Activated CD4-positive, alpha-beta T cell treated with anti-CD3 and anti-CD28 coated beads, Interleukin-2, amount 50 U/mL, for 16 hours (primary cell): ENCODE measurements at regions not wholly inside any gene's neighbourhood (a gene's known extent, or its start where the extent isn't known, plus 50 kb on each side); places are given as distances from the start of the nearest gene placed in this dataset.

Source experiments
- DNase-seq: peaks from one replicate; pipeline ENCODE4 v3.0.0-alpha.2; 2020

- DNase-seq: no peak
These were observed 94.3 kb downstream of the IRX2 start for GRCh38 chr5:2657151-2657550.

DNA sequence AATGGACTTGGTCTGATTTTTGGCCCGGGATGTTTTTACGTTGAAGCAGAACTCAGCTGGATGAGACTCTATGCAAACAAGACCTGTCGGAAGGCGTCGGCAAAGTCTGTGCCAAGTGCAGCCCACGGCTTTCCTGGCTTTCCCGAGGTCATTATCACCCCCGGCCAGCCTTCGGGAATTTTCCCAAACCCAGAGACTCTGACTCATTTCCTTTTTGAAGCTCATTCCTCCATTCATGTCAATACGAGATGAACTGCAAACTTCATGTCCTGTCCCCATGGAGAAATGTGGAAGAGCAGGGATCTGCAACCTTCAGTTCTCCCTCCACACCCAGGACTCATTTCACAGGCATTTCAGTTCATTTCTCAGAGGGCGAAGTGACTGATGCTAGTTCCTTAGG lies 95.3 kb downstream of the IRX2 start:
- no peak for DNase-seq

DNA sequence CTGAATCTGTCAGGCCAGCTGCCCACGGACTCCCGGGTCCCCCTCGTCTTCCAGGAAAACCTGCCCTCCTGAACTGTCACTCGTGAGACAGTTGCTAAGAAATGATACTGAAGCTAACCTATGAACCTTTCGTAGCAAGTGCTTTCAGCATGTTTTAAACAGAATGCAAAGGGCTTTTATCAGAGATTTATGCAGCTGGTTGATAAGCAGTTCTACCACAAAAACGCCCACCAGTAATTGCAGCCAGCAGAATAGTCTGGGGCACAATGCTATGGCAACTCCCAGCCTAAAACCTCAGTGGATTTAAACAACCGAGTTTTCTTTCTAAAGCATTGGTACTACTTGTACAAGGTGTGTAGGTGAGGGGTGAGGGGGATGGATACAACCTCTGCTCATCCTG lies 97.5 kb downstream of the IRX2 start:
- no peak for DNase-seq

DNA sequence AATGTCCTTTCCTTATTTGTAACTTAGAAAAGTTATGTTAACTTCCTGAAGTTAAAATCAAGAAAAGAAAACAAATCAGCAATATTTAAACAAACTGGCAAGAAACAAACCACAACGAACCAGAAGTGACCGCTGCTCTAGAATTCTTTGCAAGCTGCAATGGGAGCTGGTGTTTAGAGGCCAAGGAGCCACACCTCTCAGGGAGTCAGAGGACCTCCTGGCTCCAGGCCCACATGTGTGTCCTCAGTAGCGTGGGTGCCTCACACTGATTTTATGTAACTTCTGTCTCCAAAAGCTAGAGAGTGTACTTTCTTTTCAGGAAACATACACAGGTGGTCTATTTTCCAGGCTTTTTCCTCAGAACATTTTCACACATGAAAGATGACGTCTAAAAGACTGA lies 100.4 kb downstream of the IRX2 start:
- DNase-seq: no peak

- DNase-seq: no peak
These were observed 108.7 kb downstream of the IRX2 start for GRCh38 chr5:2642684-2643345.

DNA sequence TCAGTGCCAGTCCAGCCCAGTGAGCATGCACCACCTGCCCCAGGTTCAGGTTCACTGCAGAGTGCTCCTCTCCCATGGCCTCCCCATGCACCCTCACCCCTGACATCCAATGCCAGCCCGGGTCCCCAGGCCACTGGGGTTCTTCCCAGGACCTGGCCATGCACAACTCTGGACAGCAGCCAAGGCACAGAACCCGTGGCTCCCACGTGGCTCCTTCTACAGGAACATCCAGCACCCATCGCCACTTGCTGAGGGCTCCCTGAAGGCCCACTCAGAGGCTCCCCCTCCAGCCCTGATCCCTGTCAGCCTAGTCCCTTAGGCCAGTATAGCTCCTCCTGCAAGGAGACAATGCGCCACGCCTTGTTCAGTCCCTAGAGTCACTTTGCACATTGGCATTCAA lies 110.8 kb downstream of the IRX2 start:
- no peak for DNase-seq

GRCh38 chr5:2639425-2639824 lies 112.1 kb downstream of the IRX2 start:
- DNase-seq: no peak

DNA sequence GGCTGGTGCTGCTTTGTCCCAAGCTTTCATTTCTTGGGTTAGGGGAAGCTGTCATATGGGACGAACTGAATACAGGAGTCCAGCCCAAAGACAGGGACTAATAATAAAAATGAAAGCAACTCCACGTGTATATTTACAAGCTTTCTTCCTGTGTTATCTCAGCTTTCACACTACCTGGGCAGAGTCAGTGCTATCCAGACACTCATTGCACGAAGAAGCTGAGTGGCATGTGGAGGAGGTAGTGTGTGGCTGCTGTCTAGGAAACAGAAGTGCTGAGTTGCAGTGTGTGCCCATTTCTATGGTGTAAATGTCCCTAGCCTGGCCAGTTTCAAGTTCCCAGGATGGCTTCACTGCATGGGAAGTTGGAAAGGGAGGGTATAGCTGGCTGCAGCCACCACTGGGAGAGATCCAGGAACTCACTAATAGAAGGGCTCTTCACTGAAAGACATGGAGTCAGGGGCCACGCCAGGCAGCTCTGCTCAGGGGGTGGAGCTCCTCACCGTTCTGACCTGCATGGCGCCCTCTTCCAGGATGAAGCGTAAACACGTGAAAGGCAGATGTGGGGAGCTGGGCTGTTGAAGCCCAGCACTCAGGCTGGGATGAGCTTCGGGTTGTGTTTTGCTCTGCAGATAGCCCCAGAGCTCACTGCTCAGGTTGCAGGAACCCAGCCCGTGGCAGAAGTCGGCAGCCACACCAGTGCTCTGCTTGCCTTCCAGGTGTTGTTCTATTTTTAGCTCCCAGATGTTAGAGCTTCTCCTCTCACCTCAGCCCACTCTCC lies 116.9 kb downstream of the IRX2 start:
- no peak for DNase-seq

- no peak for DNase-seq
These were observed 117.5 kb downstream of the IRX2 start for GRCh38 chr5:2633992-2634391.

- DNase-seq: no peak
These were observed 119.7 kb downstream of the IRX2 start for GRCh38 chr5:2631758-2632157.

DNA sequence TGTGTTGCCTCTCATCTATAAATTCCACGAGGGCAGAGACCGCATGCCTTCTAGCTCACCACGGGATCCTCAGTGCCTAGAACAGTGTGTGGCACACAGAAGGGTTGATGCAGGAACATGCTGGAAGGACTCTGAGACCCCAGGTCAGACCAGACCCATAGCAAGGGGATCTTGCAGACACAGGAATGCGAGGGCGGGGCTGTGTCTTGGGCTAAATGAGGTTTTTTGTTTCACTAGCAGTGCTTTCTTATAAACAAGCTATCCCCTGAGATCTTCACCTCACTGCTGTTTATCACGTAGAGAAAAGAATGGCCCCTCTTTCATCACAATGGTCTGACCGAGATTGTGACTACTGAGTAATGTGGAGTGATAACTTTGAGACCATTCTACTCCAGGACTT lies 122.4 kb downstream of the IRX2 start:
- DNase-seq: no peak

DNA sequence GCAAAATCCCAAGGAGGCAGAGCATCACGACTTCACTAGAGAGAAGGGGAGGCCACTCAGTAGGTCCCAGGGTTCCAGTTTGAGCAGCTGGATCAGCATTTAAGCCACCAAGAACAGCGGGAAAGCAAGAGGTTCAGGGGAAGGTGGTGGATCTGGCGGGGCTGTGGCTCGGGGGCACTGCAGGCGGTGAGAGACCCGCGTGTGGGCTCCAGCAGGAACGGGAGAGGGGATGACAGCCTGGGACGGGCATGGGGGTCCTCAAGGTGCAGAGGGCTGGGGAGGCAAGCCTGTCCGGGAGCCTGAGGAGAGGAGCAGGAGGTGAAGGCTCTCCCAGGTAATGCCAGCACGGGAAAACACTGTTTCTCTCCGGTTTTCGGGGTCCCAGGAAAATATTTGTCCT lies 123.6 kb downstream of the IRX2 start:
- DNase-seq: no peak

GRCh38 chr5:2626572-2626971 lies 124.9 kb downstream of the IRX2 start:
- DNase-seq: no peak

GRCh38 chr5:2622866-2623265 lies 128.6 kb downstream of the IRX2 start:
- DNase-seq: no peak

DNA sequence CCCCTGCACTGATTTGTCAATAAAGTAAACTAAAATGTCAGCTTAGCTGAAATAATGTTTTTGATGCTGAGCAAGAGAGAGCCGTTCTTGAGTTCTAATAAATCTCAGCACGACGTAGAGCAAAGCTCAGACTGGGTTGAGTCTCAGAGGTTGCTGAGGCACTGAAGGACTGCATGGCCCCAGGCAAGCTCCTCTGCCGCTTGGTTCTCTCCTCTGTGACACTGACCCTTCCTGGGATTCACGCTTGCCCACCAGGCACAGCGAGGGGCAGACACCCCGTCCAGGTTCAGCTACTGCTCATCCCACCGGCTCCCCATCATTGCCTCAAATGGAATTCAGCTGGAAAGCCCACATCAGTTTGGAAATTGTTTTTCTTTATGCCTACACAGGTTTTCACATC lies 129.8 kb downstream of the IRX2 start:
- no peak for DNase-seq

DNA sequence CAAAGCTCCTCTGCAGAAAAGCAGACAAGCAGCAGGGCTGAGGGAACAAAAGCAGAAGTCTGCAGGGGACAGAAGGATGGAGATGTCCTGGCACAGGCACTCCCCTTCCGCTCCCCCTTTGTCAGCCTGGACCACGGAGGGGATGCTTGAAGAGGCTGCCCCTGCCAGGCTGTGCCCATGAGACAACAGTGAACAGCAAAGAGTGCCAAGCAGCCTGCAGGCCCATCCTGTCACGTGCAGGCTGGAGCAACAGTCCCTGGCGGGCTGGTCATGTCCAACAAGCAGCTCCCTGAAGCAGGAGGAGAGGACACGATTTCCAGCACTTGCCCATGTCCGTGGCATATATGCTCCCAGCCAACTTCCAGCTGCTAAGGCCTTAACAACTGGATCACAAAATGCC lies 132.3 kb downstream of the IRX2 start:
- DNase-seq: no peak

DNA sequence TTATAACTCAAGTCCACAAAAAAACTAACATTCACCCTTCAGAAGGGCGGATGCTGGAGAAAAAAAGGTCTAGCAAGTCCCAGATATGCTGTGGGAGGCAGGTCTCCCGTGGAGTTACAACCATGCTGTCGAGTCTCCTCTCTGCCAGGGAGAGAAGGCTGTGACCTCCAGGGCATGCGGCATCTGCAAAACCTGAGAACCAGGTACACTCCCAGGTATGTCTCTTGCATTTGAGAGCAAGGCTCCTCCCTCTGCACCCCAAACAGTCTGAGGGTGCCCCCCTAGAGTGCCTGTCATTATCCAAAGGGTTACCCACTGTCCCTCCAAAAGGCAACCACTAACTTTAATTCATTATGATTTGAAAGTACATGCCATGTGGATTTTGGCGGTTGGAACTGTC lies 134.0 kb downstream of the IRX2 start:
- DNase-seq: no peak

DNA sequence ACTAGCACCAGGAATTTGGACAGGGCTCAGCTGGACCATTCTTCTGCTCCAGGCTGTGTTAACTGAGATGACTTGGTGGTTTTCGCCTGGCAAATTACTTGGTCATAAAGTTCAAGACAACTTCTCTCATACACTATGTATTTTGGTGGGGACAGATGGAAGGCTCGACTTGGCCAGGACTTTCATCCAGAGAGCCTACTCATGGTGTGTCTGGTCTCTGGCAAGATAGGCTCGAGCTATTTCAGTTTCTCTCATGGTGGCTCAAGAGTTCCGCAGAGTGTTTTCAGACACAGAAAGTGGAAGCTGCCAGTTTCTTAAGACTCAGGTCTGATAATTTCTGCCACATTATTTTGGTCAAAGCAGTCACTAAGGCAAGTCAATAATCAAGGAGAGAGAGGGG lies 135.6 kb downstream of the IRX2 start:
- DNase-seq: no peak

GRCh38 chr5:2614571-2614970 lies 136.9 kb downstream of the IRX2 start:
- no peak for DNase-seq

- DNase-seq: no peak
These were observed 139.8 kb downstream of the IRX2 start for GRCh38 chr5:2611659-2612058.

DNA sequence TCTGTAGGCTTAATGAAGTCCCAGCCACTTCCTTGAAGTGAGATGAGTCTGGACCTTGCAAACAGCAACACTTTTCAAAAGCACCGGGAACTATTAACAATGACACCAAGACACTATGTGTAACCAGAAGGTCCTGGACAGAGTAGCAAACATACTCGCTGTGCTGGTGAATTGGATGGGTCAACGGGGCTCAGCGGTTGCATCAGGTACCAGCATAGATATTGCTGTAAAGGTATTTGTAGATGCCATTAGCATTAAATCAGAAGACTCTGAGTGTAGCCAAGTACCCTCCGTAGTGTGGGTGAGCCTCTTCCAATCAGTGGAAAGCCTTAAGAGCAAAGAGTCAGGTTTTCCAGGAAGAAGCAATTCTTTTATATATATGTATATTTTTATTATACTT lies 140.5 kb downstream of the IRX2 start:
- DNase-seq: no peak

GRCh38 chr5:2608391-2608790 lies 143.1 kb downstream of the IRX2 start:
- DNase-seq: no peak

- DNase-seq: no peak
These were observed 143.9 kb downstream of the IRX2 start for GRCh38 chr5:2607598-2607997.

DNA sequence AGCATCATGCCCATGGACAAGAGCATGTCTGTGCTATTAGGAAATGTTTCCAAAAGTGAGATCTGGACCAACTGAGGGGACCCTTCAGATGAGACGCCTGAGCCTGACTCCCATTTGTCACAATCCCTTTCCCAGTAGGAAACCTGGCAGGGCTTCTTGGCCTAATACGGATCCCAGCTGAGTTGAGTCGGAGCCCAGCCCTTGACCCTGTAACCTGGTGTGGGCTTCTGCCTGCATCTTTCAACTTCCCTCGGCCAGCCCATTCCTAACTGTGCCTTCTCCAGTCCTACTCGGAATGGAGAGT lies 148.3 kb downstream of the IRX2 start:
- no peak for DNase-seq
